ENCODE measurements at regions not wholly inside any gene's neighbourhood (a gene's known extent, or its start where the extent isn't known, plus 50 kb on each side); places are given as distances from the start of the nearest gene placed in this dataset.

- TF ChIP-seq EZH2 (IDR thresholded peaks at IDR 0.05; ENCODE audit: insufficient read depth, poor library complexity, severe bottlenecking) (no peak), EZH2phosphoT487 (IDR thresholded peaks at IDR 0.05; ENCODE audit: insufficient read depth, low read depth) (no peak)
These were observed 56.8 kb upstream of the THY1 start for GRCh38 chr11:119479685-119480275.
